ENCODE measurements at regions not wholly inside any gene's neighbourhood (a gene's known extent, or its start where the extent isn't known, plus 50 kb on each side); places are given as distances from the start of the nearest gene placed in this dataset.

DNA sequence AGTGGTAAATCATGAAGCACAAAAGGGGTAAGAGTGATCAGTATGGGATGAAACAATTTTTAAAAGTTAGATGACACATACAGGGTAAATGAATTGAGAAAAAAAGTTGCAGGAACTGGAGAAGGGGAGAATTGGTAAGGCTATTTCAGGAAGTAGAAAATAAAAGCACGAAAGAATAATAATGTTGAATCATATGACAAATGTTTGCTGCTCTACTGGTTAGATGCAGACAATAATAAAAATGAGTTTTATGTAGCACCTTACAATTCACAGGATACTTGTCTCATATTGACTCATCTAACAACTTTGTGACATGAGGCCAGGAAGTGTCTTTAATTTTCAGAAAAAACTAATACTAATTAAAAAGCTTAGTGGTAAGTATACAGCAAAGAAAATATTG is 566.5 kb upstream of the MARCKS start:
- H3K79me2 ChIP-seq (ENCODE audit: low read length): no peaks in the 10 kb centered on the region
- H3K27me3 ChIP-seq (replicated peaks; ENCODE audit: insufficient read depth, low read length): no peaks in the 10 kb centered on the region
- no peak overlapping the region for H3K4me2 ChIP-seq (ENCODE audit: low read depth, low read length)
- TF ChIP-seq, protein P1, sequence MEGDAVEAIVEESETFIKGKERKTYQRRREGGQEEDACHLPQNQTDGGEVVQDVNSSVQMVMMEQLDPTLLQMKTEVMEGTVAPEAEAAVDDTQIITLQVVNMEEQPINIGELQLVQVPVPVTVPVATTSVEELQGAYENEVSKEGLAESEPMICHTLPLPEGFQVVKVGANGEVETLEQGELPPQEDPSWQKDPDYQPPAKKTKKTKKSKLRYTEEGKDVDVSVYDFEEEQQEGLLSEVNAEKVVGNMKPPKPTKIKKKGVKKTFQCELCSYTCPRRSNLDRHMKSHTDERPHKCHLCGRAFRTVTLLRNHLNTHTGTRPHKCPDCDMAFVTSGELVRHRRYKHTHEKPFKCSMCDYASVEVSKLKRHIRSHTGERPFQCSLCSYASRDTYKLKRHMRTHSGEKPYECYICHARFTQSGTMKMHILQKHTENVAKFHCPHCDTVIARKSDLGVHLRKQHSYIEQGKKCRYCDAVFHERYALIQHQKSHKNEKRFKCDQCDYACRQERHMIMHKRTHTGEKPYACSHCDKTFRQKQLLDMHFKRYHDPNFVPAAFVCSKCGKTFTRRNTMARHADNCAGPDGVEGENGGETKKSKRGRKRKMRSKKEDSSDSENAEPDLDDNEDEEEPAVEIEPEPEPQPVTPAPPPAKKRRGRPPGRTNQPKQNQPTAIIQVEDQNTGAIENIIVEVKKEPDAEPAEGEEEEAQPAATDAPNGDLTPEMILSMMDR (IDR thresholded peaks at IDR 0.05; ENCODE audit: low read length): no peak
- no peak for TF ChIP-seq EZH2phosphoT487 (IDR thresholded peaks at IDR 0.05; ENCODE audit: low read length)
- TF ChIP-seq EZH2 (optimal IDR thresholded peaks at IDR 0.05; ENCODE audit: low read depth, low read length): no peak
- peaks cover 7% of the 10 kb centered on the region; the same call in 1 of the 2 replicates for H3K4me1 ChIP-seq (ENCODE audit: low read length)
- no peaks in the 10 kb centered on the region for H4K20me1 ChIP-seq (ENCODE audit: insufficient read depth, low read length)
- H3K36me3 ChIP-seq (replicated peaks; ENCODE audit: insufficient read depth, low read length): no peaks in the 10 kb centered on the region
- H3F3A ChIP-seq (ENCODE audit: insufficient read depth, low read length): no peaks in the 10 kb centered on the region
- no peak for DNase-seq
- no peak overlapping the region for H3K4me3 ChIP-seq (ENCODE audit: low read length)
- H3K9me2 ChIP-seq (replicated peaks; ENCODE audit: insufficient read depth, low read length): no peaks in the 10 kb centered on the region
- H3K9me3 ChIP-seq (replicated peaks; ENCODE audit: insufficient read depth, low read length): no peaks in the 10 kb centered on the region
- H3K27ac ChIP-seq (ENCODE audit: low read length): no peak overlapping the region
- H3K9ac ChIP-seq (ENCODE audit: low read length): no peak overlapping the region
- no peak overlapping the region for H2AFZ ChIP-seq (ENCODE audit: low read length)

DNA sequence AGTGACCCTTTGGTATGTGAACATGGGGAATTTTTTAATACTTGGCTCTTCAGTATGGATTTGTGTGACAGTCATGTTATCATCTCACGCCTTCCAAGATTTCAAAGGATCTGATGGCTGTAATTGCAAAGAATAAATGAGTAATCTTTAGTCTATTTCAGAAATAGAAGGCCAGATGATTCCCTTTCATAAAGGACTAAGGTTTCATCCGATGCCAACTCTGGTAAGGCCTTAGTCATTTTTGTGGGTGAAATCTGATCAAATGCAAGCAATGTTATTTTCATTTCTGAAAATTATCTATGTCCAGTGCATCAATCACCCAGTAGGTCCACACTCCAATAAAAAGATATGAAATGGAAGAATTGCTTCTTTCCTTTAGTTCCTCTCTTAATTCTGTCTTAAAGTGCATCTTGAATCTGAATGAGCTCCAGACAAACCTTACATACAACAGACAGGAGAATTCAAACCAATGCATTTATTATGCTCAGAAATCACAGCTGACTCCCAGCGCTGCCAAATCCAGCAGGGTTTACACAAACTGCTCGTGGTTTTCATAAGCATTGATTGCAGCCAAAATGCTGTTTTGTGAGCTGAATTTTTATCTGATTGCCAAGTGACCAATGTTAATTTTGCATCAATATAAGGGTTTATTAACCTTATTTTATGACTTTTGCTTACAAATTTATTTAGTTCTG is 565.2 kb upstream of the MARCKS start:
- no peak overlapping the region for H2AFZ ChIP-seq (ENCODE audit: low read length)
- H3K9ac ChIP-seq (ENCODE audit: low read length): no peak overlapping the region
- DNase-seq: no peak
- H3K4me1 ChIP-seq (ENCODE audit: low read length): peaks cover 7% of the 10 kb centered on the region; the same call in 1 of the 2 replicates
- H4K20me1 ChIP-seq (ENCODE audit: insufficient read depth, low read length): no peaks in the 10 kb centered on the region
- H3K9me3 ChIP-seq (replicated peaks; ENCODE audit: insufficient read depth, low read length): no peaks in the 10 kb centered on the region
- no peaks in the 10 kb centered on the region for H3F3A ChIP-seq (ENCODE audit: insufficient read depth, low read length)
- TF ChIP-seq, protein P1 (IDR thresholded peaks at IDR 0.05; ENCODE audit: low read length): no peak
- TF ChIP-seq EZH2phosphoT487 (IDR thresholded peaks at IDR 0.05; ENCODE audit: low read length): no peak
- no peak for TF ChIP-seq EZH2 (optimal IDR thresholded peaks at IDR 0.05; ENCODE audit: low read depth, low read length)
- no peaks in the 10 kb centered on the region for H3K36me3 ChIP-seq (replicated peaks; ENCODE audit: insufficient read depth, low read length)
- H3K27ac ChIP-seq (ENCODE audit: low read length): no peak overlapping the region
- no peaks in the 10 kb centered on the region for H3K9me2 ChIP-seq (replicated peaks; ENCODE audit: insufficient read depth, low read length)
- no peak overlapping the region for H3K4me2 ChIP-seq (ENCODE audit: low read depth, low read length)
- no peaks in the 10 kb centered on the region for H3K79me2 ChIP-seq (ENCODE audit: low read length)
- no peak overlapping the region for H3K4me3 ChIP-seq (ENCODE audit: low read length)
- no peaks in the 10 kb centered on the region for H3K27me3 ChIP-seq (replicated peaks; ENCODE audit: insufficient read depth, low read length)

DNA sequence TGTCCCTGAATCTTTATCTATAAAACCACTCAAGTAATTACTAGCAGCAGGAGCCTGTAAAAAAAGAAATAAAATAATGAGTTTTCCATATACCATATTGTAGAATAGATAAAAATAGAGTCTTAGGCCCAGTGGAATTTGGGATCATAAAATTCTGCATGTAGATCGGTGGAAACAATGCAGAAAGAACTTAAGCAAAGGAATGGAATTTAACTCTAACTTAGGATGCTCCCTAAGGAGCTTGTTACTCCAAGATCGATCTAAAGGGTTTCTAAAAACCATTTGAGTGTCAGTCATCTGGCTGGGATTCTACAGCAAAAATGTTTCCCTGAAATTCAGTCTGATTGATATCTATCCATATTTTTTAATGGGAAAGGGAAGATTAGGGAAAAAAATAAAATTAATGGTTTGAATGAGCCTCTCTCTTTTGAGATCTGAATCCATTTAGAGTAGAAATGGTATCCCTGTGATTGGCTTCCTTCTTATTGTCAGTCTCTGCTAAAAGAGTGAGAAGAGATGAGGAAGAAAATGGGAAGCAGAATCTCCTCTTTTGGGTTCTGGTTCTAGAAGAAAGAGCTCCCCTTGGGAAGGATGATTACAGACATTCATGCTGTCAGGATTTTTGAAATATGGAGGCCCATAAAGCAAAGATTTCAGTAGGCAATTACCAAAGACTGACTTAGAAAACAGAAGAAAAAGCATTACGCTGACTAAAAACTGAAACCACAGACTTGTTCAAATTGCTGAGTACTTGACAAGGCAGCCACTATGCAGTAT is 564.3 kb upstream of the MARCKS start:
- Histone ChIP-seq H3K27ac (ENCODE audit: low read length) (no peak overlapping the region), H3K9me2 (replicated peaks; ENCODE audit: insufficient read depth, low read length) (no peaks in the 10 kb centered on the region), H2AFZ (ENCODE audit: low read length) (no peak overlapping the region), H4K20me1 (ENCODE audit: insufficient read depth, low read length) (no peaks in the 10 kb centered on the region), H3K4me1 (ENCODE audit: low read length) (no peaks in the 10 kb centered on the region), H3K9me3 (replicated peaks; ENCODE audit: insufficient read depth, low read length) (no peaks in the 10 kb centered on the region), H3F3A (ENCODE audit: insufficient read depth, low read length) (no peaks in the 10 kb centered on the region), H3K9ac (ENCODE audit: low read length) (no peak overlapping the region), H3K79me2 (ENCODE audit: low read length) (no peaks in the 10 kb centered on the region), H3K36me3 (replicated peaks; ENCODE audit: insufficient read depth, low read length) (no peaks in the 10 kb centered on the region), H3K4me3 (ENCODE audit: low read length) (no peak overlapping the region), H3K4me2 (ENCODE audit: low read depth, low read length) (no peak overlapping the region), H3K27me3 (replicated peaks; ENCODE audit: insufficient read depth, low read length) (no peaks in the 10 kb centered on the region)
- TF ChIP-seq EZH2 (optimal IDR thresholded peaks at IDR 0.05; ENCODE audit: low read depth, low read length): no peak
- TF ChIP-seq, protein P1 (IDR thresholded peaks at IDR 0.05; ENCODE audit: low read length): no peak
- TF ChIP-seq EZH2phosphoT487 (IDR thresholded peaks at IDR 0.05; ENCODE audit: low read length): no peak
- DNase-seq: peak; percentile 30

Data from MM.1S (cell line).